AG20443 (cell line): ENCODE measurements at regions not wholly inside any gene's neighbourhood (a gene's known extent, or its start where the extent isn't known, plus 50 kb on each side); places are given as distances from the start of the nearest gene placed in this dataset.

Source experiments
- DNase-seq: peaks from one replicate; pipeline ENCODE4 v3.0.0; 2012; ENCODE audit warnings: low spot score, mixed read lengths

DNA sequence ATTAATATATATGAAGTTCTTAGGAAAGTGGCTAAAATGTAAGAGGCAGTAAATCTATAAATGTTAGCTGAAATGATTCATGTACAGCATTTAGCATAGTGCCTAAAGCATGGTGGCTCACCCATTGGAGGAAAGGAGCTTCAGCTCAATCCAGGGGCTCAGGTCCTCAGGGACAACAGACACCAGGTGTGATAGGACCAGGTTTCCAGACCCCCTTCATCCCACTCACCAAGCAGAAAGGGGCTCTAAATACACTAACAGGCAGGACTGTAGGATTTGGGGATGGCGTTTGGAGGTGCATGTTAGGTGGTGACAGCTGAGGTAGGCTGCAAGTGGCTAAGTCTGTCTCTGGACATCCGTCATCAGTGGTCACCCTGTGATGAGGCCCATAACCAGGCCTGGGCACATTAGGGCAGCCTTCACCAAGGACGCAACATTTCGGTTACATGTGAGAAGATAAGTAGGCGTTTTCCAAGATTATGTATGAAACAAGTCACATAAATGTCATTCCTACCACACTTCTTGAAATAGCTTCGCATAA lies 233.1 kb downstream of the C1orf94 start:
- DNase-seq: no peak

DNA sequence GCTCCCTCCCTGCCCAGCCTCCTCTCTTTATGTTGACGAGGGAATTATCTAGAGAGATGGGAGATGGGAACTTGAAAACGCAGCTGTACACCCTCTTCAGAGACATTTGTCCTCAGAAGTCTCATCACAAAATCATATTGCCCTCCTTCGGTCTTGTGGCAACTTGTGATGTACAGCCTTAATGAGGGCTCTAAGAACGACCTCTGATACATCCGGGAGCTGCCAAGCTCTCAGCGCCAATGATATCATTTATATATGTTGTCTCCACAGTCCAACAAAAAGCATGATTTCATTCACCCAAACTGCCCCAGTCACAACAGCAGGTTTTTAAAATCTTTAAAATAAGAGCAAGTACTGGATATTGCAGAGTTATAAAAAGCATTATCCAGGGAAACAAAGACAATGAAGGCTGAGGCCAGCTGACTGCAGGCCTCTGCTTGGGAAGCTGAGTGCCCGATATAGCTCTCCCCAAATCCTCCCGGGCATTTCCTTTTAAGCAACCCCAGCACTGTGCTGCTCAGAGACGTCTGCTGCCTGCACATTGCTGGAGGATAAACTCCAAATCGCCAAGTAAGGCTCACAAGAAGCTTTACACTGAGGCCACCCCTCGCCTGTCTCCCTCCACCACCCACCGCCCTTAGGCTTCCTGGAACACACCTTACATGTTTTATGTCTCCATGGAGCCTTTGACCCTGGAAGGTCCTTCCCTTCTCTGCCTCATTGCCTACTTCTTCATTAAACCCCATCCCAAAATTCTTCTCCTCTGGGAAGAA lies 236.1 kb downstream of the C1orf94 start:
- no peak for DNase-seq

DNA sequence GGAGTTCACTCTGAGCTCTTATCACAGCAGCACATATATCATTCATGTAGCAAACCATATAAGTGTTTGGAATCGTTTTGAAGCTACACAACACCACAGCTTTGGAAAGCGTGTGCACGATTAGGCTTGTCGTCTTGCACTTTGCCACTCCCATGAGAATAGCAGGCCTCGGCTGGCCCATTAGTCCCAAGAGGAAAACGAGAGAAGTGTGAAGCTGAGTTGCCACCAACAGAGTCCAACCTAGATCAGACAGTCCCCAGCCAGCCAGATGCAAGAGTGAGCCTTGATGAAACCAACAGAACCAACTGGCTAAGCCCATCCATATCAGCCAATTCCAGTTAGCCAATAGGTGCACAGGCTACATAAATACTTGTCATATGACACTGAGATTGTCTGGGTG lies 238.4 kb downstream of the C1orf94 start:
- no peak for DNase-seq

DNA sequence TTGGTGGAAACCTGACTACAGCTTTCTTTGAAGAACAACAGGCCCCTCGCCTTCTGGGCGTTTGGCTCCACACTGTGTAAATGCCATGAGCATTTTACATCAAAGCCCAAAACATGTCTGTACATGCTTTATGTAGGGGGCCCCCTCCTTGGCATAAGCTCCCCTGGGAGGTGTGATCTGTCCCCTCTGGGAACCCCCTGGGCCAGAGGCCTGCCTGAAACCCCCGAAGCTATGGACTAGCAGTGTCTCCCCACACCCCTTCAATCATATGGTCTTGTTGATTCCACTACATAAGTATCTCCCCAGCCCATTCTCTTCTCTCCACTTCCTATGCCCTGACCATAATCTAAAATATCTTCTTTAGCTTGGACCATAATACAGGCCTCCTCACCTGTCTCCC lies 241.5 kb downstream of the C1orf94 start:
- DNase-seq: no peak

DNA sequence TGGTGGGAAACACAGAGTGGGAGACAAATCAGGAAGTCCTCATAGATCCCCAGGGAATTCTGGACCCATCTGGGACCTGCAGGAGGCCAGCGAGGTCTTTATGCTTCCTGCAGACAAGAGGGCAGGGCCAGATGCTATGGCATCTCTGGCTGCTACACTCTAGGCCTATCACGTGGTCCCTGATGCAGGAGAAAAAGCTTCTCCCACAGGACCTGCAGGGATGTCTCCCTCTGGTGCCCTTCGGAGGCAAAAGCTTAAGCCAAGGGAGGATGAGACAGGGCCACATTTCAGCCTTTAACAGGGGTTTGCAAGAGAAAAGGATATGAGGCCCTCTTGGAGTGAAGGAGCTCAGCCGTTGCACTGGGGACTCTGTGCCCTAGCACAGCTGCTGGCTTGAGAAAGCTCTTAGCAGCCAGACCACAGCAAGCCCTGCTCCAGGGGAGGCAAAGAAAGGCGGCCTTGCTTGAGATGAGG lies 243.0 kb downstream of the C1orf94 start:
- DNase-seq: no peak

DNA sequence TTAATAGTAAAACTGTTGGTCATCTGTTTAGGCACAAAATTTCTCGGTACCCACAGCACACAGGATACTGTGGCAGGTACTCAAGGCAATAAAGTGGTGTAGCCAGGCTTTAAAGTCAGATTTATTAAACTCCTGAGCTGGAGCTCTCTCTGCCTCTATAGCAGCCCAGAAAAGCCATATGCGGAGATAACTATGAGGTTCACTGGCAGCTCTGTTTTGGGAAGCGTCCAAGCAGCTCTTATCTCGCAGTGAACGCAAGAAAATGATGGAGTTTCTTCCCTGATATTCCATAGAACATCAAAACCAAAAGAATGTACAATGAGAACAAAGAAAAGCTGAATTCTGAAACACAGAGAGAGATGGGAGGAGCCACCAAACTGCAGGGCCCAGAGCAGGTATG lies 248.3 kb downstream of the C1orf94 start:
- DNase-seq: no peak

DNA sequence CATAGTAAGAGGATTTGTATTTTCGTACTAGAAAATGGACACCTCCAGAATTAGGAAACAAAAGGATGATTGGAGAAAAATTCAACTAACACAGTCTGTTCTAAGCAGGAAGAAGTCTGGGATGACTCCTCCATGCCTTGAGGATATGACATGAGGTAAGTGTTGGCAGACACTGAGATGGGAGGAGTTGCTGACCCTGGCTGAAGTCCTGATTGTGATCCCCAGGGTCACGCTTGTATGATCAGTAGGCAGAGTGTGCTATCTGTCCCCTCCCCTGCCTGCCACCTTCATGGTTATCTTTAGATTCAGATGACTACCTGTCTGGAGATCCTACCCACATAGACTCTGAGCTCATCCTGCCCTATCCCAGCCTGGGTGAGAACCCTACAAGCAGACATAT lies 249.1 kb downstream of the C1orf94 start:
- DNase-seq: no peak

DNA sequence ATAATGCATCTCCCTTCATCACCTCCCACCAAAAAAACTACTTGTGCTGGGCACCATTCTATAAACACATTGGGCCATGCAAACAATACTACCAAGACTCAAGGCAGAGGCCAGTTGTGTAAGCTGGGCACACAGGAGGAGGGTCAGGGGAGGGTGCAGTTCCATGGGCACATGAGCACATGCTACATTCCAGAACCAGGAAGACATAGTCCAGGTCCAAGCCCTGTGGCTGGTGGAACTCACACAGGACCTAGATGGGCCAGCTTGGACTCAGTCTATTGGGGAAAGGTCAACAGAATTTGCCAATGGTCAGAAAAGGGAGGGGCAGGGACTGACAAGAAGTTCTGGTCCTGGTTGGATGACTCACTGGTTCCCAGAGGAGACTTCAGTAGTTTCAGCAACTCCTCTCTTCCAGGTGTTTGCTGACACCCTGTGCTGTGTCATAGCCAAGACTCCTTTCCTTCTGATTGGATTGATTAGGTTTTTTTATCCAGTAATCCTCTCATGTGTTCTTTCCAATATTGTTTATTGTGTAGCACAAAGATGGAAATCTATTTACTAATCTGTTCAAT lies 249.7 kb downstream of the C1orf94 start:
- no peak for DNase-seq

DNA sequence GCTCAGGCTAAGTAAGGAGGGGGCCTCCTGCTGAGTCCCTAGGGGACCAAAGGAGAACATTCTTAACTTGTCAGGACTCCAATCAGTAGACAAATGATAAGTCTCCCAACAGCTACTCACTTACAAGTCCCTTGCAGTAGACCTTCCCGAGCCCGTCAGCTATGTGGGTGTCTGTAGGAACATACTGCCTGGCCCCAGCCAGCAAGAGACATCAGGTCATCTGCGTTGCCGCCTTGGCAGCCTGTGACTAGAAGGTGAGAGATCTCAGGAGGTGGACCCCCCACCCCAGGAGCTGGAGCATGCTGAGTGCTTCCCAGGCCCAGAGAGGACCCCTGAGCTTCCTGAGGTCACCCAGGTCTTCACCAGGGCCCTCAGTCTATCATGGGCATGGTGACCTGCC lies 250.5 kb downstream of the C1orf94 start:
- no peak for DNase-seq

DNA sequence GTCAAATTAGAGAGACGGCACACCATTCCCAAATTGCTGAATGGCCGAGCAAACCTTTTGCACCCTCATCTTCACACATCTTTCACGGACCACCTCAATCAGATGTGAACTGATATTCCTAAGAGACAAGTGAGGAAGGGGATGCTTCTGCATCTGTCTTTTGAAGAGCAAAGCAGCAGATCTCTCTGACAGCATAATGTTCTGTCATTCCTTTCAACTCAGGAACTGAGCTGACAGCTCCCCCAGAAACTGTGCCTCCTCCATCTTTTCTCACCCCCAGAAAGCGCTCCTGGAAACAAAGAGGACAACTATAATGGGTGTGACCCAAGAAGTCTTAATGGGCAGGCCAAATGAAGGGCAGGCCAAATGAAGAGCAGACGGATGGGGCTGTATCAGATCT lies 256.4 kb downstream of the C1orf94 start:
- DNase-seq: no peak

DNA sequence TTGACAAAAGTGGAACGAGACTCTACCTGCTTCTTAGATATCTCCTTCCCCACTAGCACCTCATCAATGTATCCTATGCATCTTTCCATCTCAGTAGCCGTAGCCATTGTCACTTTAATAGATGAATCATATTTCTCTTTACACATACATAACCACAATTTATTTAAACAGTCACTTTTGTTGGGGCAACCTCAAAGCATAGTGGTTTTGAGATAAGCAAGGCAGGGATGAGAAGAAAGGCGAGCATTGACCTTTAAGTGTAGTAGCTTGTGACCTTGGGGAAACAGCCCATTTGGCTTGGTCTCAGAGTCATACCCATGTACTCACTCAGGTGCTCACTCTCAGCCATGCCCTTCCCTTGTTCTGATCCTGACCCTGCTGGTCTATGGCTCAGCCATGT lies 260.1 kb downstream of the C1orf94 start:
- DNase-seq: no peak

DNA sequence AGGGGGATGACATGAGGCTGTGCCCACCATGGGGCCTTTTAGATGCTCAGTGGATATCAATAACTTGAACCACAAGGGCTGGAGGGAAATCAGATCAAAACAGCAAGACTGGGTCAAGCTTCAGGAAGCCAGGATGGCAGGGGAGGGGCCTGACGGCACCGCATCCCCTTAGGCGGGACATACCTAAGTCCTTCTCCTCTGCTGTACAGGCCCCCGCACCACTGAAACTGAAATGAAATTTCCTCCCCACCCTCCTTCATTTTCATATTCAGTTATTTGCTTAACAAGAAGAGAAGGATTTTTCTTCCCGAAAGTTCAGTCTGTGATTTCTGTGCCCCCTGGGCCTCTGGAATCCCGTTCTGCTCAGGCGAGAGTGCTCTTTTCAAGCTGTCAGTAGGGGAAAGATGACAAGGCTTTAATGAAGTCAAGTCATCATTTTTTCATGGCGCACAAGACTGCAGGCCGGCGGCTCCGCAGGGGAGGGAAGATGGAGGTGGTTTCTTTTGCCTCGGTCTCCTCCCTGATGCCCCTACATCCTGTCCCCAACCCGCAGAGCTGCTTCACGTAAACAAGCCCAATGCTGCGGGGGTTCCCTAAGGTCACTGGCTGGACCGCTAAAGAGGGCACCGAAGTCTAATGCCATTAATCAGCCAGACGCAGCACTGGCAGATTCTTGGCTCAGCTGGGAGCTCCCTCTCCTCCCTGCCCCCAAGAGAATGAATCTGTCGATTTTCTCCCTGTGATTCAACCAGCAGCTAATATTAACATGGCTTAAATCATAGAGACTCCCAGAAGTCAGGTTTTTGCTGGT lies 264.8 kb downstream of the C1orf94 start:
- DNase-seq: no peak

DNA sequence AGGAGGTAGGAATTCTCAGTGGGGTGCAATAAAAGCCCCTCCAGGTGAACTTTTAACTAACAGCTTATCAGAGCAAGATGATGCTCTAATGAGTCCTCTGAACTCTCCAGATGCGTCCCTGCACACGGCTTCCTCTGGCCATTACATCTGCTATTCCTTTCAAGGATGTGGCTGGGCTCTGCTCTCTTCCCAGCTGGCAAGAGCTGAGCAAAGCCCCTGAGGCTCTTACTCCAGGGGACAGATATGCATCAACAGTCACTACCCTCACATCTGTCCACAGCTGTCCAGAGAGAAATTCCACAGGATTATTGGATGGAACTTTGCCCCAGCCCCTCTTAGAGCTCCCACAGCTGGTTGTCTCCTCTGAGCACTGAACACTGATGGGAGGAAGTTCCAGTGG lies 267.8 kb downstream of the C1orf94 start:
- DNase-seq: no peak

DNA sequence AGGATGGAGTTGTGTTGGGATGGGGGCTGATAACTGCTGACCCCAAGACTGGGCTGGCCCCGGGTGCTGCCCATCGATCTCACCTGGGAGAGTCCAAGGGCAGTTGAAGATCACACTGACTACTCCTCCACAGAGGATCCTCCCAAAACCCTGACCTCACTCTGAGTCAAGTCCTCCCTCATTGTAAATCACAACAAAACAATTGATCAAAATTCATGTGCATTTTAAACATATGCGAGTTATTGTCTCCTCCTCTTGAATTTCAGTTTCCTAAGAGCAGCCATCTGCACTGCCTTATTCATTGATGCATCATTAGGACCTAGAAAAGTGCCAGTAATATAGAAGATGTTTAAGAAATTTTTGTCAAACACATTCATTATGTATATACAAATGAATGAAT lies 273.6 kb downstream of the C1orf94 start:
- no peak for DNase-seq

DNA sequence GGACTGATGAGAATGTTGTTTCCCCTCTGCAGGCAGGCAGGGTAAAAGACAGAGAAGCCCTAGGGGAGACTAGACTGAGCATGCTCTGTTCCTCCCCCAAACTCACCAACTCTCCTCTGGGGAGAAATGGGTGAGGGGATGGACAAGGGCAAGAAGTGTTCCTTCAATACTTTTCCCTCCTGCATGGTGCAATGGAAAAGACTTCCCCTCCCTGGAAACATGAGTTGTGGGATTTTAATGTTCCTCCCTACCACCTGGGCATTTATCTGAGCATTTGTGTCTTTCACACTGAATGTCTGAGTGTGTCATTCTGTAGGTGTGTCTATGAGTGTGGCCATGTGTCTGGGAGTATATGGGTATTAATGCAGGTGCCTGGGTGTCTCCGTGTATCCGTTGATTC lies 275.7 kb downstream of the C1orf94 start:
- DNase-seq: no peak

DNA sequence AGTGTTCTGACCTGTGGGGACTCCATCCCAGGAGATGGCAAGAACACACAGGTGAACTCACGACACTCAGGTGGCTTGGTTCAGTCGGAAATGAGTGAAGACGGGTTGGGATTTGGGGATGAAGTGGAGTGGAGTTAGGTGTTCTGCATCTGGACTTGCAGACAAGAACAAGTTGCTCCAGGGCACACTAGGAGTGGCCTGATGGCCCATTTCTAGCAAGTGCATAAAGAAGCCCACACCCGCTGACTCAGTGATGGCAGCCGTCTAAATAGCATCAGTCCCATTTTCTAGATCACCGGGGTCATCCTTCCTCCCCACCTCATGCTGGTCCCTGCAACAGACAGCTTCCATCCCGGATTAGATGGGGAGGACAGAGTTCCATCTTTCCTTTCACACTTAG lies 278.4 kb downstream of the C1orf94 start:
- DNase-seq: no peak

DNA sequence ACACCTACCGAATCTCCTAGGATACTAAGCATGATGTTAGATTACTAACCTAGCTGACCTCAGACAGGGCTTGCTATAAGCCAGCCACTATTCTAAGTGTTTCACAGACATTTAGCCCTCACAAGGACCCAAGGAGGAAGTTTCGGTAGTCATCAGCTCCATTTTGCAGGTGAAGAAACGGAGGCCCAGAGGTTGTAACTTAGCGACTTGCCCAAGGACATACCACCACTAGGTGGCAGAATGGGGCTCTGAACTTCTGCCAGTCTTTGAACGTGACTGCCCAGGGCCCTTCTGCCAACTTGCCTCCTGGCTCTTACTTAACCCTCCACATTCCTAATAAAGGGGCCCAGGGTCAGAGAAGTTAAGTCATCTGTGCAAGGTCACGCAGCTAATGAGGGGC lies 283.5 kb downstream of the C1orf94 start:
- peak; percentile 42 for DNase-seq

DNA sequence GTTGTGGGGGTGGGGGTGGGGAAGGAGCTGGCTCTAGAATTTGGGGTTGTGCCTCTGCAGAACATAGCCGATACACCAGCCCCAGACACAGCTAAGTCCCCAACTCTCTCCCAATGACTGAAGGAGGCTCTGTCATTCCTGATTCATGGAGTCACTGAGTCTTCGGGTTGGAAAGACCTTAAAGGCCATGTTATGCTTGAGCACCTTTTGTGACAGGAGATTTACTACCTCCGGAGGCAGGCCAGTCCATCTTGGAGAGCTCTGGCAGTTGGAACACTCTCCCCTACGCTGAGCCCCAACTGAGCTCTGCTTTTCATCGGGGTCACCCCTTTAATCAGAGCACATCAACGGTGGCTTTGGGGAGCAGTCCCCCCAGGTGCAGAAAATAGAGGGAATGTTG lies 284.4 kb upstream of the GJB5 start:
- DNase-seq: no peak

DNA sequence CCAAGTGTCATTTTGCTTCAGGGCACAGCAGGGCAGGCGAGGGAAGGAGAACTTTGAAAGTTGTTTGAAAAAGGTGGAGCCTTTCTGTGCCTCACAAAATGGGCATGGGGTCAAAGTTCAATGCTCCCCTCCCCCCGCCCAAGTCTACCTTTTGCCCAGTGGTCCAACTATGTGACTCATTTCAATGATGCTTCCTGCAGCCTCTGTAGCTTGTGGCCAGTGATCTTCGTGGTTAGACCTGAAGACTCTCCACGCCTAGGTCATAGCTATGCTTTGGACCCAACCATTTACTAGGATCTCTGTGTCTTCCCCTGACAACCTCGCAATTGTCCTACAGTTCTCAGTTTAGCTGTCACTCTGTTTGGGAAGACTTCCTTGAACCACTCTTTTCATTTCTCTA lies 280.3 kb upstream of the GJB5 start:
- no peak for DNase-seq

DNA sequence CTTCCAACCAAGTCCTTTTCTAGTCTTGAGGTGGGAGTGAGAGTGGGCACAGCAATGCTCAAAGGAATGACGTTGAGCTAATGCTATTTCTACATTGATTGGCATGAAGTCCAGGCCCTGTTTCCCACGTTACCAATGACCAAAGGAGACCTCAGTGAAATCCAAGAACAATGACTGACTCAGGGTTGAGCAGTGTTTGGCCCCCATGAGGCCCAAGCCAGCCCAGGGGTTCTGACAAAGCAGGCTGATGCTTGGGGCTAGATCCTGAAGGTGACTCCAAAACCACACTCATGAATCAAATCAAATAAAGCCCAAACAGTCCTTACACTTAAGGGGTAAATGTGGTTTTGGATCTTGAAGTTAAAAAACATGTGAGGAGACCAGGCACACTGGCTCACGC lies 278.5 kb upstream of the GJB5 start:
- no peak for DNase-seq

DNA sequence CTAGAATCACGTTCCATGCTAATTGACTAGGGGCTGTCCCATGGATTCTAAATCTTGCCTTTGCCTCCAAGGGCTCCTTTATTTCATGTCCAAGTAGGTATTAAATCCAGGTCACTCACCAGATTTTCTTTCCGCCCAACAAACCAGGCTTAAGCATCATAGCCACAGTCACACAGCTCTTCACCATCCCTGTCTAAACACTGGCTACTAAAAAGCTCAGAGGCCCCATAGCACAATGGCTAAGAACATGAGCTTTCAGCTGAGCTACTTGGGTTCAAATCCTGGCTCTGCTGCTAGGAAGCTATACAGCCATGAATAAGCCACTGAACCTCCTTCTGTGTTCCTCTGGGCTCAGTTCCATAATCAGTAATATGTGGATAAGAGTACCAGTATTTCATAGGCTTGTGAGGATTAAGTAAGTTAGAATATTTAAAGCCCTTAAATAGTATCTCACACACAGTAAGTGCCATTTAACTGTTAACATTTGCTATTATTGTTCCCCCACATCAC lies 277.2 kb upstream of the GJB5 start:
- no peak for DNase-seq

DNA sequence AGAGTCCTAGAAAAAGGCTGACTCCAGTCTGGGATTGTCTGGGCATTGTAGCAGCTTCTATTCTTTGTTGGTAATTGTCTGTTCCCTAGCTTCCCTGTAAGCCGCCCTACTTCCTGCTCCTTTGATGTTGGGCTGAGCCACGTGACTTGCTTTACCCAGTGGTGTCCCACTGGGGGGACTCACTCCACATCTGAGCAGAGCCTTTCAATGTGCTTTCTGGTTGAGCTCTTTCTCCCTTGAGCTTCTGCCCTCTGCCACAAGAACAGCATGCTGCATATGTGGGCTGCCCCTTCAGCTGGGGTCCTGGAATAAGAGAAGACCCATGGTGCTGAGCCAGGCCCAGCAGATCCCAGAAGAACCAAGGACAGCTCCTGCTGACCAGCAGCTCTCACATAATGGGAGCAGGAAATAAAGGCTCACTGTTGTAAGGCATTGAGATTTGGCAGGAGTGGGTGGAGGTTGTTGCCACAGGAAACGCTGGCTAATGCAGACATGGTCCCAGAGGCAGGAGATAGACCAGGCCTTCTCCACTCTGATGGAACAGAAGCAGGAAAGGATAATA lies 276.3 kb upstream of the GJB5 start:
- no peak for DNase-seq
